ENCODE measurements at regions not wholly inside any gene's neighbourhood (a gene's known extent, or its start where the extent isn't known, plus 50 kb on each side); places are given as distances from the start of the nearest gene placed in this dataset.

DNA sequence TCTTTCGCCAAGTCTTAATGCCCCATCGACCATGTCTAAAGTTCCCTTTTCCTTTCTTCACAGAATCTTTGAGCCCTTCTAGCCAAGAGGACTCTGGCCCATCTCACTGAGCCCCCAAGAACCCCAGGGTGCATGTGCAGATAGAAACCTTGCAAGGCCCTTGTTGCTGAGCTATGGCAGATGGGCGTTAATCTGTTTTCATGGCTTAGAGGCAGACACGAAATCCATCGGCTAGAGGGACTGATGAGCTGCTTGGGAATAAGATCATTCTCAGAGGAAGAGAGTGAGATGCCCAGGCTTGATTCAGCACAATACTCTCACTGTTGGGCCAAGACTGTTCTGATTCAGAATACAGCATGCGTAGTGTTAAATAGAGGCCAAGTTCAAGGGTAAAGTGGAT is 262.5 kb upstream of the C9orf72 start:
- Histone ChIP-seq H2AFZ (ENCODE audit: control insufficient read depth, low read depth, low read length) (no peak overlapping the region), H3K9ac (ENCODE audit: control insufficient read depth, insufficient read depth, low read length) (no peak overlapping the region), H3K9me3 (replicated peaks; ENCODE audit: control insufficient read depth, insufficient read depth, low read length) (no peaks in the 10 kb centered on the region), H4K20me1 (ENCODE audit: control insufficient read depth, insufficient read depth) (no peaks in the 10 kb centered on the region), H3K79me2 (ENCODE audit: control insufficient read depth, insufficient read depth, low read length) (no peaks in the 10 kb centered on the region), H3K4me1 (ENCODE audit: control insufficient read depth, insufficient read depth, low read length) (no peaks in the 10 kb centered on the region), H3K4me2 (ENCODE audit: control insufficient read depth, insufficient read depth) (no peak overlapping the region), H3K27me3 (replicated peaks in 1 of 2; ENCODE audit: control insufficient read depth in 2 of 2, insufficient read depth in 2 of 2, low read length in 1 of 2) (no peaks in the 10 kb centered on the region), H3K4me3 (no peak overlapping the region), H3K36me3 (ENCODE audit: control insufficient read depth in 2 of 2, insufficient read depth in 2 of 2, low read length in 1 of 2) (no peaks in the 10 kb centered on the region), H3K27ac (ENCODE audit: control insufficient read depth, insufficient read depth) (no peak overlapping the region)
- FAIRE-seq (no peak), ATAC-seq (no peak), DNase-seq (ENCODE audit: low read depth, low spot score) (no peak)
- POLR2A ChIA-PET, result no interaction called here
- in situ Hi-C loops (cut with MboI), result no loop called here
- RAD21 ChIA-PET (ENCODE audit: unreplicated experiment), result no interaction called here
- CTCF ChIA-PET, result interaction anchor here (1.0 kb wide), 1 partner anchor 121 kb away, joined by 5 read pairs; no protein-coding TSS in a partner anchor
- no TSS peak for BruUV-seq (replicated peaks)
- intact Hi-C loops (cut with micrococcal nuclease; ENCODE audit: unreplicated experiment), result no loop called here
- SMC1A ChIA-PET (ENCODE audit: uncharacterized antibody, unreplicated experiment), result interaction anchor here (1.0 to 3.0 kb wide), 2 partner anchors 16 to 32 kb away, joined by 3 to 14 read pairs; no protein-coding TSS in a partner anchor
- 45% methylated on average over 6 of the region's 6 CpGs for WGBS (ENCODE audit: insufficient coverage, insufficient replicate concordance, low lambda C conversion rate, missing lambda C conversion rate)
- TF ChIP-seq PML (IDR thresholded peaks at IDR 0.05; ENCODE audit: low read length), result no peak
- TF ChIP-seq CHD1 (IDR thresholded peaks at IDR 0.05; ENCODE audit: low read depth, low read length), result no peak
- no peak for TF ChIP-seq GATAD2B (conservative IDR thresholded peaks at IDR 0.05; ENCODE audit: low read depth)

DNA sequence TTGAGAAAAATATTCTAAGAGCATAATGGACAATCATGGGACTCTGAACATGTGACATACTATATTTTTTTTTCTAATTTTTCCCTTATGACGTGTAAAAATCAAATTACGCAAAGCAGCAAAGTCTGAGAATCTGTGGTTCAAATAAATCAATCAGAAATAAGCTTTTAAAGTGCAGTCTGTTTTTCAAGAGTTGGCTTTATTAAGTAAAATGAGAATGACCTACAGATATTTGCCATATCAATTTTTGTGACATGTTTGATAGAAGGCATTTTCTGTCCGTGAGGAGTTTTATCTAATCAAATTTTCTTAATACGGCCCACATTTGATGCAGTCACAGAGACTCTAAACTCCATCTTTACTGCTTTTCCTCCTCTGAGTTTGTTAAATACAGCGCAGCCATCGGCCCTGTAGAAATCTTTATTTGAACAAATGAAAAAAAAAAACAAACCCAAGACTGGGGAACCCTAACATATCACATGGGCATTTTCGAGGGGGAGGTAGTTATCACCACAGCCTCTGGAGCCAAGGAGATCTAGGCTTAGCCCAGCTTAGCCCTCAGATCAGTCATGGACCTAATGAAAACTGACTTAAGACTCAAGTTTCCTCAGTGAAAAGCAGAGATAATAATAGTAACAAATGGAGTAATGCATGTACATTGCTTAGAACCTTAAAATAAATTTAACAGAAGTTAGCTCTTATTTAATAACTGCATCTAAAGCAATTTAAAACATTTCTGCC is 263.6 kb upstream of the C9orf72 start:
- H3K79me2 ChIP-seq (ENCODE audit: control insufficient read depth, insufficient read depth, low read length), result no peaks in the 10 kb centered on the region
- ChIA-PET POLR2A (interaction anchor here (0.7 kb wide), 1 partner anchor 12 kb away, joined by 3 read pairs; no protein-coding TSS in a partner anchor), RAD21 (ENCODE audit: unreplicated experiment) (interaction anchor here (1.3 to 2.0 kb wide), 3 partner anchors 36 to 110 kb away, joined by 7 to 10 read pairs (median 8); no protein-coding TSS in a partner anchor), CTCF (interaction anchor here (0.8 kb wide), 1 partner anchor 37 kb away, joined by 4 read pairs; no protein-coding TSS in a partner anchor), SMC1A (ENCODE audit: uncharacterized antibody, unreplicated experiment) (interaction anchor here (1.0 to 3.0 kb wide), 4 partner anchors 17 to 43 kb away, joined by 3 to 14 read pairs (median 5); no protein-coding TSS in a partner anchor)
- no peak overlapping the region for H3K27ac ChIP-seq (ENCODE audit: control insufficient read depth, insufficient read depth)
- no peak for DNase-seq (ENCODE audit: low read depth, low spot score)
- 26% methylated on average over 7 of the region's 7 CpGs for WGBS (ENCODE audit: insufficient coverage, insufficient replicate concordance, low lambda C conversion rate, missing lambda C conversion rate)
- intact Hi-C loops (cut with micrococcal nuclease; ENCODE audit: unreplicated experiment), result no loop called here
- H3K27me3 ChIP-seq (replicated peaks in 1 of 2; ENCODE audit: control insufficient read depth in 2 of 2, insufficient read depth in 2 of 2, low read length in 1 of 2), result no peaks in the 10 kb centered on the region
- H3K9me3 ChIP-seq (replicated peaks; ENCODE audit: control insufficient read depth, insufficient read depth, low read length), result no peaks in the 10 kb centered on the region
- no peaks in the 10 kb centered on the region for H3K4me1 ChIP-seq (ENCODE audit: control insufficient read depth, insufficient read depth, low read length)
- H3K4me2 ChIP-seq (ENCODE audit: control insufficient read depth, insufficient read depth), result no peak overlapping the region
- no peak overlapping the region for H3K9ac ChIP-seq (ENCODE audit: control insufficient read depth, insufficient read depth, low read length)
- no peak overlapping the region for H3K4me3 ChIP-seq
- H3K36me3 ChIP-seq (ENCODE audit: control insufficient read depth in 2 of 2, insufficient read depth in 2 of 2, low read length in 1 of 2), result no peaks in the 10 kb centered on the region
- H4K20me1 ChIP-seq (ENCODE audit: control insufficient read depth, insufficient read depth), result no peaks in the 10 kb centered on the region
- TF ChIP-seq EGR1 (IDR thresholded peaks at IDR 0.05; ENCODE audit: borderline replicate concordance in 1 of 2, low read depth in 2 of 2, low read length in 2 of 2) (no peak), BACH1 (IDR thresholded peaks at IDR 0.05; ENCODE audit: borderline replicate concordance) (no peak), SMAD1 (IDR thresholded peaks at IDR 0.05; ENCODE audit: low read depth, partially characterized antibody) (no peak), ETV6 (conservative IDR thresholded peaks at IDR 0.05 in 1 of 2, IDR thresholded peaks at IDR 0.05 in 1 of 2; ENCODE audit: borderline replicate concordance in 1 of 2, low read depth in 1 of 2) (no peak), TARDBP (IDR thresholded peaks at IDR 0.05; ENCODE audit: borderline replicate concordance) (no peak), HDAC2 (IDR thresholded peaks at IDR 0.05) (no peak), RFX5 (IDR thresholded peaks at IDR 0.05; ENCODE audit: low read depth, low read length) (no peak)
- no TSS peak for BruUV-seq (replicated peaks)
- in situ Hi-C loops (cut with MboI), result no loop called here
- no peak overlapping the region for H2AFZ ChIP-seq (ENCODE audit: control insufficient read depth, low read depth, low read length)
- ATAC-seq, result no peak
- no peak for FAIRE-seq
